ENCODE measurements at regions not wholly inside any gene's neighbourhood (a gene's known extent, or its start where the extent isn't known, plus 50 kb on each side); places are given as distances from the start of the nearest gene placed in this dataset.

DNA sequence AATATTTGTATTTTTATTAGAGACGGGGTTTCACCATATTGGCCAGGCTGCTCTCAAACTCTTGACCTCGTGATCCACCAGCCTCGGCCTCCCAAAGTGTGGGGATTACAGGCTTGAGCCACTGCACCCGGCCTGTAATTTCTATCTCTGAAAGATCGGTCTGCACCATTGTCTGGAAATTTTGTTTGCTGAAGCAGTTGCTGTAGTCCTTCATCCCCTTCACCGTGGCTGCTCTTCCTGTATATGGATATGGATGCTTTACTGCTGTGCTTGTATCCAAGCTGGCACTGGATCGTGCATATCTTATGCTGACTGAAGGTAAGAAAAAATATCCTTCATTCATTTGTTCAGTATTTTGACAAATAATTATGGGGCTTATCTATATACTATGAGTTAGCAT lies 338.4 kb upstream of the GNPDA2 start:
- Histone ChIP-seq H3K9me3 (ENCODE audit: low read length) (no peaks in the 10 kb centered on the region), H3K79me2 (ENCODE audit: low read length) (no peaks in the 10 kb centered on the region), H3K27me3 (ENCODE audit: low read length) (no peaks in the 10 kb centered on the region), H3K27ac (ENCODE audit: low read length) (no peak overlapping the region), H3K36me3 (ENCODE audit: low read depth, low read length) (no peaks in the 10 kb centered on the region), H3K9ac (ENCODE audit: low read length) (no peak overlapping the region), H2AFZ (ENCODE audit: low read length) (no peak overlapping the region), H3F3A (ENCODE audit: low read length, unreplicated experiment) (no peaks in the 10 kb centered on the region), H3K4me3 (ENCODE audit: low read length) (no peak overlapping the region), H3K4me1 (ENCODE audit: insufficient read depth, low read length) (no peaks in the 10 kb centered on the region), H3K4me2 (ENCODE audit: low read length) (no peak overlapping the region), H3K9me2 (replicated peaks; ENCODE audit: low read length) (no peaks in the 10 kb centered on the region), H4K20me1 (ENCODE audit: low read length) (no peaks in the 10 kb centered on the region)
- intact Hi-C loops (cut with micrococcal nuclease) = no loop called here
- no TSS peak for BruUV-seq (replicated peaks)
- DNase-seq = no peak
- TF ChIP-seq EZH2 (IDR thresholded peaks at IDR 0.05; ENCODE audit: low read length, unreplicated experiment) (no peak), EZH2phosphoT487 (IDR thresholded peaks at IDR 0.05; ENCODE audit: borderline replicate concordance, low read length) (no peak), CTCF (conservative IDR thresholded peaks at IDR 0.05; ENCODE audit: low read depth, low read length) (no peak)
- CTCF ChIA-PET = no interaction called here
- POLR2A ChIA-PET (ENCODE audit: unreplicated experiment) = no interaction called here
- no peak for ATAC-seq

DNA sequence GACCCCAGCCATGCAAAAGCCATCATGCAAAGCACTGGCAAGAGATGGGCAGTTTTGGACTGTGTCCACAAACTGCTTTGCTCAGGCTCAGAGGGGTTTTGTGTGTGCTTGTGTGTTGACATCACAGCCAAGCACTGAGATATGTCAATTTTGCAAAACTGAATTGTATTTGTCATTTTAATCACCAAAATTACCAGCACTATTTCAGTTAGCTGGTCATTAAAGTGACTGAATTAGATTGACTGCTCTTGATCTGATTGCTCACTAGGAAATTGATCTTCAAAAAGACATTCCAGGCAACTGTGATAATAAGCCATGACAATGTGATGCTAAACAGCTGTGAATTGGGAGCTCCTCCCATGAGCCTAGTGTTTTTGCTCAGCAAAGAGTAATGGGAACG lies 337.3 kb upstream of the GNPDA2 start:
- DNase-seq (no peak), ATAC-seq (no peak)
- intact Hi-C loops (cut with micrococcal nuclease) = no loop called here
- H3K27me3 ChIP-seq (ENCODE audit: low read length) = no peaks in the 10 kb centered on the region
- no peak overlapping the region for H3K9ac ChIP-seq (ENCODE audit: low read length)
- H3F3A ChIP-seq (ENCODE audit: low read length, unreplicated experiment) = no peaks in the 10 kb centered on the region
- no peaks in the 10 kb centered on the region for H3K9me2 ChIP-seq (replicated peaks; ENCODE audit: low read length)
- no peak overlapping the region for H2AFZ ChIP-seq (ENCODE audit: low read length)
- no peak overlapping the region for H3K4me2 ChIP-seq (ENCODE audit: low read length)
- H3K4me1 ChIP-seq (ENCODE audit: insufficient read depth, low read length) = no peaks in the 10 kb centered on the region
- no peak overlapping the region for H3K4me3 ChIP-seq (ENCODE audit: low read length)
- TF ChIP-seq EZH2phosphoT487 (IDR thresholded peaks at IDR 0.05; ENCODE audit: borderline replicate concordance, low read length) = no peak
- TF ChIP-seq EZH2 (IDR thresholded peaks at IDR 0.05; ENCODE audit: low read length, unreplicated experiment) = no peak
- TF ChIP-seq CTCF (conservative IDR thresholded peaks at IDR 0.05; ENCODE audit: low read depth, low read length) = no peak
- POLR2A ChIA-PET (ENCODE audit: unreplicated experiment) = no interaction called here
- H4K20me1 ChIP-seq (ENCODE audit: low read length) = no peaks in the 10 kb centered on the region
- CTCF ChIA-PET = no interaction called here
- H3K9me3 ChIP-seq (ENCODE audit: low read length) = no peaks in the 10 kb centered on the region
- no peaks in the 10 kb centered on the region for H3K36me3 ChIP-seq (ENCODE audit: low read depth, low read length)
- H3K27ac ChIP-seq (ENCODE audit: low read length) = no peak overlapping the region
- H3K79me2 ChIP-seq (ENCODE audit: low read length) = no peaks in the 10 kb centered on the region
- no TSS peak for BruUV-seq (replicated peaks)

GRCh38 chr4:45062935-45063545 lies 336.7 kb upstream of the GNPDA2 start:
- ChIA-PET CTCF (no interaction called here), POLR2A (ENCODE audit: unreplicated experiment) (no interaction called here)
- no peaks in the 10 kb centered on the region for H3K9me3 ChIP-seq (ENCODE audit: low read length)
- H3K36me3 ChIP-seq (ENCODE audit: low read depth, low read length) = no peaks in the 10 kb centered on the region
- no peaks in the 10 kb centered on the region for H3K4me1 ChIP-seq (ENCODE audit: insufficient read depth, low read length)
- DNase-seq (no peak), ATAC-seq (no peak)
- H3K9me2 ChIP-seq (replicated peaks; ENCODE audit: low read length) = no peaks in the 10 kb centered on the region
- H3K9ac ChIP-seq (ENCODE audit: low read length) = no peak overlapping the region
- no peak overlapping the region for H2AFZ ChIP-seq (ENCODE audit: low read length)
- no peaks in the 10 kb centered on the region for H3F3A ChIP-seq (ENCODE audit: low read length, unreplicated experiment)
- no peaks in the 10 kb centered on the region for H3K27me3 ChIP-seq (ENCODE audit: low read length)
- no TSS peak for BruUV-seq (replicated peaks)
- intact Hi-C loops (cut with micrococcal nuclease) = no loop called here
- TF ChIP-seq EZH2 (IDR thresholded peaks at IDR 0.05; ENCODE audit: low read length, unreplicated experiment) = no peak
- TF ChIP-seq CTCF (conservative IDR thresholded peaks at IDR 0.05; ENCODE audit: low read depth, low read length) = no peak
- no peaks in the 10 kb centered on the region for H4K20me1 ChIP-seq (ENCODE audit: low read length)
- H3K79me2 ChIP-seq (ENCODE audit: low read length) = no peaks in the 10 kb centered on the region
- no peak overlapping the region for H3K4me3 ChIP-seq (ENCODE audit: low read length)
- no peak overlapping the region for H3K27ac ChIP-seq (ENCODE audit: low read length)
- H3K4me2 ChIP-seq (ENCODE audit: low read length) = no peak overlapping the region
